Putamen (tissue), 1 donor: ENCODE measurements at regions not wholly inside any gene's neighbourhood (a gene's known extent, or its start where the extent isn't known, plus 50 kb on each side); places are given as distances from the start of the nearest gene placed in this dataset.

Experiments
- DNase-seq: peaks from one replicate; pipeline ENCODE4 v3.0.0-alpha.2; 2016; ENCODE audit warnings: low spot score

- DNase-seq = no peak
Observed at GRCh38 chr1:59144959-59145358, 151.9 kb upstream of the FGGY start.

GRCh38 chr1:59146056-59146455 lies 150.8 kb upstream of the FGGY start:
- DNase-seq = no peak

- DNase-seq = no peak
Observed at GRCh38 chr1:59146651-59147358, 150.1 kb upstream of the FGGY start.

GRCh38 chr1:59149435-59149834 lies 147.5 kb upstream of the FGGY start:
- DNase-seq = no peak

GRCh38 chr1:59150577-59151386 lies 146.1 kb upstream of the FGGY start:
- no peak for DNase-seq

- DNase-seq = no peak
Observed at GRCh38 chr1:59151387-59151761, 145.5 kb upstream of the FGGY start.

GRCh38 chr1:59151860-59152259 lies 145.0 kb upstream of the FGGY start:
- no peak for DNase-seq

GRCh38 chr1:59152511-59152910 lies 144.4 kb upstream of the FGGY start:
- DNase-seq = no peak

- DNase-seq = no peak
Observed at GRCh38 chr1:59154401-59154800, 142.5 kb upstream of the FGGY start.

GRCh38 chr1:59155351-59155750 lies 141.5 kb upstream of the FGGY start:
- no peak for DNase-seq

GRCh38 chr1:59156051-59156450 lies 140.8 kb upstream of the FGGY start:
- DNase-seq = no peak

GRCh38 chr1:59156526-59157199 lies 140.2 kb upstream of the FGGY start:
- no peak for DNase-seq

GRCh38 chr1:59158321-59158720 lies 138.6 kb upstream of the FGGY start:
- no peak for DNase-seq

- no peak for DNase-seq
Observed at GRCh38 chr1:59159557-59160203, 137.2 kb upstream of the FGGY start.

GRCh38 chr1:59161136-59161535 lies 135.8 kb upstream of the FGGY start:
- no peak for DNase-seq

GRCh38 chr1:59162665-59163064 lies 134.2 kb upstream of the FGGY start:
- no peak for DNase-seq

- DNase-seq = no peak
Observed at GRCh38 chr1:59163268-59164092, 133.4 kb upstream of the FGGY start.

- no peak for DNase-seq
Observed at GRCh38 chr1:59164371-59164770, 132.5 kb upstream of the FGGY start.

GRCh38 chr1:59165353-59165752 lies 131.5 kb upstream of the FGGY start:
- DNase-seq = no peak

- no peak for DNase-seq
Observed at GRCh38 chr1:59169703-59170102, 127.2 kb upstream of the FGGY start.

- no peak for DNase-seq
Observed at GRCh38 chr1:59170659-59171058, 126.2 kb upstream of the FGGY start.

- DNase-seq = no peak
Observed at GRCh38 chr1:59171788-59172187, 125.1 kb upstream of the FGGY start.
